Nephron (organoid): ENCODE measurements at regions not wholly inside any gene's neighbourhood (a gene's known extent, or its start where the extent isn't known, plus 50 kb on each side); places are given as distances from the start of the nearest gene placed in this dataset.

Experiments
- H3K27ac Mint-ChIP-seq, 3 experiments: 2 replicates each; pipeline ENCODE4 v1.8.0; 2020; ENCODE audit warnings: mixed read lengths in 3 of 3, mild to moderate bottlenecking in 2 of 3, moderate library complexity in 1 of 3
- H3K27me3 Mint-ChIP-seq: 2 replicates; pipeline ENCODE4 v1.8.0; 2021; ENCODE audit warnings: low read depth, mild to moderate bottlenecking, moderate library complexity, mixed read lengths
- H3K36me3 Mint-ChIP-seq: 2 replicates; pipeline ENCODE4 v1.8.0; 2020; ENCODE audit warnings: low read depth, mixed read lengths
- H3K4me1 Mint-ChIP-seq: 2 replicates; pipeline ENCODE4 v1.8.0; 2020; ENCODE audit warnings: mixed read lengths
- H3K4me3 Mint-ChIP-seq, 3 experiments: 2 replicates each; pipeline ENCODE4 v1.8.0; 2020; ENCODE audit warnings: mild to moderate bottlenecking in 3 of 3, mixed read lengths in 3 of 3, moderate library complexity in 2 of 3
- H3K9me3 Mint-ChIP-seq: 2 replicates; pipeline ENCODE4 v1.8.0; 2020; ENCODE audit warnings: mixed read lengths
- TF ChIP-seq, protein P1 (sequence below), 3 experiments: fragments of 200-600 bp; sonication (generic); IDR thresholded peaks; one replicate each; pipeline ENCODE4 v1.5.0; 2021; ENCODE audit warnings: antibody characterized with exemption in 3 of 3; ENCODE audit not compliant: unreplicated experiment in 3 of 3

DNA sequence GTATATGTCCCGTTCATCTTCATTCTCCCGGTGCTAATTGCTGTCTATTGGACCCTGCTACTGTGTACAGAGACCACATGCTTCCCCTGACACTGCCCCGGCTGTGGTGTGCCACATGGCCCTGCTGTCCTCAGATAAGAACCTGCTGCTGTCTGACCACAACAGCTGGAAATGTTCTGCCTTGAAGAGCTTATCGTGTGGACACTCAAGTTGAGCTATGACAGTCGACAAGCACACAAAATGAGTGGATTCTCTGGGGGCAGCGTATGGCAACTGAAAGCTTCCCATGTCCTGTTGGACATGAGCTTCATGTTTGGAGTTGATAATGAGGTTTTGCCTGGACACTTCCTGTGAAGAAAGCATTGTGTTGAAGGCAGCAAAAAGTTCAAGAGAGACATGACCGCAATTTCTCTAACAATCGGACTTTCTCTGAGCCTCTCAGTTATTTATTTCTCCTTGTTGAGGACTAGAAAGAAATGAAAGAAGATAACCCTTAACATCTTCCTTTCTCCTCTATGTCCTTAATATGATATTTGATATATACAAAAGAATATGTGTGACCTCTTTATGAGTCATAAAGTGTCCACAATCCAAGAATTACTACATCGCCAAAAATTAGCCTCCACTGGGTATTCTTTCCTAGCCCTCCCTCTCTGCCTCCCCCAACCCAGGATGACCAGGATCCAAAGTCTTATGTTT lies 187.1 kb upstream of the TCF21 start:
- Mint-ChIP-seq H3K36me3 (no peaks in the 10 kb centered on the region), H3K4me1 (peaks cover 40% of the 10 kb centered on the region), H3K27ac (peak overlapping the region; percentile 54 to 79 (median 56)), H3K27me3 (peaks cover 4% of the 10 kb centered on the region), H3K4me3 (no peak overlapping the region), H3K9me3 (peaks cover 2% of the 10 kb centered on the region)
- TF ChIP-seq, protein P1, sequence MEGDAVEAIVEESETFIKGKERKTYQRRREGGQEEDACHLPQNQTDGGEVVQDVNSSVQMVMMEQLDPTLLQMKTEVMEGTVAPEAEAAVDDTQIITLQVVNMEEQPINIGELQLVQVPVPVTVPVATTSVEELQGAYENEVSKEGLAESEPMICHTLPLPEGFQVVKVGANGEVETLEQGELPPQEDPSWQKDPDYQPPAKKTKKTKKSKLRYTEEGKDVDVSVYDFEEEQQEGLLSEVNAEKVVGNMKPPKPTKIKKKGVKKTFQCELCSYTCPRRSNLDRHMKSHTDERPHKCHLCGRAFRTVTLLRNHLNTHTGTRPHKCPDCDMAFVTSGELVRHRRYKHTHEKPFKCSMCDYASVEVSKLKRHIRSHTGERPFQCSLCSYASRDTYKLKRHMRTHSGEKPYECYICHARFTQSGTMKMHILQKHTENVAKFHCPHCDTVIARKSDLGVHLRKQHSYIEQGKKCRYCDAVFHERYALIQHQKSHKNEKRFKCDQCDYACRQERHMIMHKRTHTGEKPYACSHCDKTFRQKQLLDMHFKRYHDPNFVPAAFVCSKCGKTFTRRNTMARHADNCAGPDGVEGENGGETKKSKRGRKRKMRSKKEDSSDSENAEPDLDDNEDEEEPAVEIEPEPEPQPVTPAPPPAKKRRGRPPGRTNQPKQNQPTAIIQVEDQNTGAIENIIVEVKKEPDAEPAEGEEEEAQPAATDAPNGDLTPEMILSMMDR (IDR thresholded peaks at IDR 0.05; ENCODE audit: unreplicated experiment in 3 of 3) = no peak

DNA sequence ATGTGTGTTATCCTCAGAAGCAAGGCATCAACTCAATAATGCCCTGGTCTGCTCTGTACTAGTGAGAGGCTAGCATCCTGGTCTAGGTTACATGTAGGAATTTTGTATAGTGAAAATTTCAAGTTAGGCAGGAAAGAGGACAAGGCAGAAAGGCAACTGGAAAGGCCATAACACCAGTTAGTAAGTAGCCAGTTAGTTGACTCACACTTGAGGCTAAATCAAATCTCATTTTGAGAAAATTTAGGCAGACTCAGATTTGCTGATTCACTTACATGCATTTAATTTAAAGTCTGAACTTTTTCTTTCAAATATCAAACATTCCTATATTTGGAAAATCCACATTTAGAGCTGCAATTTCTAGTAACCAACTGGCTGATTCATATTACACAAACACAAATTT lies 184.5 kb upstream of the TCF21 start:
- Mint-ChIP-seq H3K9me3 (peaks cover 2% of the 10 kb centered on the region), H3K4me3 (no peak overlapping the region), H3K27me3 (no peaks in the 10 kb centered on the region), H3K4me1 (peaks cover 30% of the 10 kb centered on the region), H3K27ac (peak overlapping the region in 1 of 3 experiments; percentile 88), H3K36me3 (no peaks in the 10 kb centered on the region)
- TF ChIP-seq, protein P1 (IDR thresholded peaks at IDR 0.05; ENCODE audit: unreplicated experiment in 3 of 3) = no peak

DNA sequence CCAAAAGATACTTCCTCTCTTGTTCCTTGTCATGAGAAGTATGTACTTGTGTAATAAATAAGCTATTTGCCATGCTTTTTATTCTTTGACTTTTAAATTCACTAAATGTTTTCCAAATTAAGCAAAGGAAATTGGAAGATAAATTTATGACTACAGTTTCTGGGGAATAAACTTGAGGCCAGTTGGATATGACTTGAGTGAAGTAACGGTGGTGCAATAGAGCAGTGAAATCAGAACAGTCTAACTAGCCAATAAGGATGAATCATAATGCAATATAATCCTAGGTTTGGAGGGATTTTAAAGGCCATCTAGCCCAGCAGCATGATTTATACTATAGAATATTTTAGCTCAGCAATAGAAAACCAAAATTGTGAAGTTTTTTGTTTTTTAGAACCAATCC lies 183.8 kb upstream of the TCF21 start:
- H3K4me1 Mint-ChIP-seq = peaks cover 30% of the 10 kb centered on the region
- peaks cover 2% of the 10 kb centered on the region for H3K9me3 Mint-ChIP-seq

DNA sequence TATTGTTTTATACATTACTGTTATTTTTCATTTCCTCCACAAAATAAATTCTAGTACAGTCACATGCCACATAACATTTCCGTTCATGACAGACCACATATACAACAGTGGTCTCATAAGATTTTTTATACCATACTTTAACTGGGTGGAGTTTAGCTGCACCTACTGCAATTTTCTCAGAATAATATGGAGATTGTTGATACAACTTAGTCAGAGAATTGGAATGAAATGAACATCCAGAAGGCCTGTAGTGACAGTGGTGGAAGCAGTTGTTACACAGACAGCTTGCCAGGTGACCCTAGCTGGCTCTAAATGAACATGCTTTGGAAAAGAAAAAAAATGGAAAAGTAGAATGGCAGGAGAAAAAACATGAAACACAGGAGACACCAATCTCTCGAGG lies 183.2 kb upstream of the TCF21 start:
- Mint-ChIP-seq H3K27me3 (no peaks in the 10 kb centered on the region), H3K27ac (peak overlapping the region; percentile 12 to 78 (median 58)), H3K4me3 (no peak overlapping the region), H3K36me3 (no peaks in the 10 kb centered on the region), H3K9me3 (peaks cover 2% of the 10 kb centered on the region), H3K4me1 (peaks cover 30% of the 10 kb centered on the region)
- TF ChIP-seq, protein P1 (IDR thresholded peaks at IDR 0.05; ENCODE audit: unreplicated experiment in 3 of 3) = no peak

More for the DNA sequence above, 183.8 kb upstream of the TCF21 start:
- Mint-ChIP-seq H3K36me3 (no peaks in the 10 kb centered on the region), H3K27me3 (no peaks in the 10 kb centered on the region), H3K4me3 (no peak overlapping the region), H3K27ac (peak overlapping the region; percentile 24 to 88 (median 71))
- TF ChIP-seq, protein P1 (IDR thresholded peaks at IDR 0.05; ENCODE audit: unreplicated experiment in 3 of 3) = no peak

DNA sequence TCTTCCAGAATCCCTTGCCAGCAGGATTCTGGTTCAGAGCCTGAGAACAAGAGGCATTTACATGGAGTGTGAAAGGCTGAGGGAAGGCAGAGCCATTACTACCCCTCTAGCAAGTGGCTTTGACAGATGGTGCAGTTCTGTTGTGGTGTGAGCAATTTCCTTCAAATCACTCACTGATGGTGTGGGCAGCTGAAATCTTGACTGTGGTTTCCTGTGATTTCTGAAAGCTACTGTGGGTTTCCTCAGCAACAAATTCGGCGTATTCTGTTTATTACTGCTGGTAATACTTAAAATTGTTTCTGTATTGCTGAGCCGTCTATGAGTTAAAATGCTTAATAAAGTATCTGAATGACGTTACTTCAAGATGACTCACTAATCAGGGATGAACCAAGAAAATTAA lies 181.5 kb upstream of the TCF21 start:
- Mint-ChIP-seq H3K27ac (no peak overlapping the region), H3K4me1 (peaks cover 16% of the 10 kb centered on the region), H3K4me3 (no peak overlapping the region), H3K9me3 (no peaks in the 10 kb centered on the region), H3K27me3 (no peaks in the 10 kb centered on the region), H3K36me3 (no peaks in the 10 kb centered on the region)
- TF ChIP-seq, protein P1 (IDR thresholded peaks at IDR 0.05; ENCODE audit: unreplicated experiment in 3 of 3) = no peak

DNA sequence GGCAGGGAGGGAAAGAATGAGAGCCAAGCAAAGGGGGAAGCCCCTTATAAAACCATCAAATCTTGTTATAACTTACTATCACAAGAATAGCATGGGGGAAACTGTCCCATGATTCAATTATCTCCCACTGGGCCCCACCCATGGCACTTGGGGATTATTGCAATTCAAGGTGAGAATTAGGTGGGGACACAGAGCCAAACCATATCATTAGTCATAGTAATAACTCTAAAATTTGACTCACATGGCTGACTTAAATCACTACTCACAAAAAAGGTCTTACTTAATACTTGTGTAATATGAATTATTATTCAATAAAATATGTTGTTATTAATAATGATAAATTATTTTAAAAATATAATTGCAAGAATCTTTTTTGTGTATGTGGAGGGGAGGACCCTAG lies 178.1 kb upstream of the TCF21 start:
- Mint-ChIP-seq H3K4me1 (no peaks in the 10 kb centered on the region), H3K9me3 (no peaks in the 10 kb centered on the region), H3K36me3 (no peaks in the 10 kb centered on the region), H3K4me3 (no peak overlapping the region), H3K27ac (no peak overlapping the region), H3K27me3 (no peaks in the 10 kb centered on the region)
- TF ChIP-seq, protein P1 (IDR thresholded peaks at IDR 0.05; ENCODE audit: unreplicated experiment in 3 of 3) = no peak
